Esophagus squamous epithelium (tissue), 5 donors: ENCODE measurements at regions not wholly inside any gene's neighbourhood (a gene's known extent, or its start where the extent isn't known, plus 50 kb on each side); places are given as distances from the start of the nearest gene placed in this dataset.

Experiments
- DNase-seq: peaks from one replicate; lab custom pipeline; 2025; lab: John Stamatoyannopoulos, UW
- H3K27ac ChIP-seq, 4 donors: fragments of 200-600 bp; sonication (generic); one replicate each; pipeline ENCODE4 v1.5.1; 2016 to 2019; ENCODE audit warnings: mild to moderate bottlenecking in 1 of 4
- H3K27me3 ChIP-seq, 4 donors: fragments of 200-600 bp; sonication (generic); 1 replicate in 3 of 4; 2 replicates in 1 of 4; pipeline versions ENCODE4 v1.5.1 to v1.6.0; 2017 to 2021; ENCODE audit warnings: antibody characterized with exemption in 1 of 4
- H3K36me3 ChIP-seq, 3 donors: fragments of 200-600 bp; sonication (generic); one replicate each; pipeline ENCODE4 v1.5.1; 2016 to 2019
- H3K4me1 ChIP-seq, 3 donors: fragments of 200-600 bp; sonication (generic); one replicate each; pipeline ENCODE4 v1.5.1; 2017 to 2019
- H3K4me3 ChIP-seq, 4 donors: fragments of 200-600 bp; sonication (generic); 1 replicate in 3 of 4; 2 replicates in 1 of 4; pipeline ENCODE4 v1.5.1; 2016 to 2019; ENCODE audit warnings: mild to moderate bottlenecking in 2 of 4, moderate library complexity in 1 of 4
- H3K9me3 ChIP-seq, 3 donors: fragments of 200-600 bp; sonication (generic); one replicate each; pipeline ENCODE4 v1.5.1; 2016 to 2019
- CTCF ChIP-seq, 6 experiments: fragments of 450-650 bp in 4 of 6; fragments of 200-600 bp in 2 of 6; sonication (generic) in 2 of 6; IDR thresholded peaks; one replicate each; pipeline ENCODE4 v1.5.1; 2016 to 2019; ENCODE audit warnings: antibody characterized with exemption in 6 of 6, mild to moderate bottlenecking in 4 of 6, moderate library complexity in 4 of 6
- POLR2A ChIP-seq, 4 donors: fragments of 450-650 bp; IDR thresholded peaks; one replicate each; pipeline ENCODE4 v1.6.1; 2017; ENCODE audit warnings: antibody characterized with exemption in 4 of 4, mild to moderate bottlenecking in 4 of 4, moderate library complexity in 3 of 4
- WGBS, 2 donors: methylation state at CpG; one replicate each; pipeline ENCODE4 v1.1.5; 2018; 5-methylcytosine and 5-hydroxymethylcytosine counted together
- intact Hi-C: fragments of 100-400 bp; cut with DNase I; formaldehyde crosslinking; loops from one replicate; pipeline ENCODE4 v1.15.0; 2022
- donor health status: DM: yes; HTN: yes; CAD: no.

- intact Hi-C loops, result no loop called here
- no peaks in the 10 kb centered on the region for H3K9me3 ChIP-seq
- no peak overlapping the region for H3K27ac ChIP-seq
- no peak overlapping the region for H3K4me3 ChIP-seq
- TF ChIP-seq POLR2A (IDR thresholded peaks at IDR 0.05) (no peak), CTCF (IDR thresholded peaks at IDR 0.05) (no peak)
- no peaks in the 10 kb centered on the region for H3K36me3 ChIP-seq
- H3K27me3 ChIP-seq, result peaks cover 0 to 24% (median 0%) of the 10 kb centered on the region in 4 donors
- 63 to 77% methylated on average over 4 of the region's 4 CpGs for WGBS, 2 donors
- no peak for DNase-seq
- H3K4me1 ChIP-seq, result no peaks in the 10 kb centered on the region
These were observed 86.5 kb upstream of the ARL4C start for GRCh38 chr2:234583331-234583730.

DNA sequence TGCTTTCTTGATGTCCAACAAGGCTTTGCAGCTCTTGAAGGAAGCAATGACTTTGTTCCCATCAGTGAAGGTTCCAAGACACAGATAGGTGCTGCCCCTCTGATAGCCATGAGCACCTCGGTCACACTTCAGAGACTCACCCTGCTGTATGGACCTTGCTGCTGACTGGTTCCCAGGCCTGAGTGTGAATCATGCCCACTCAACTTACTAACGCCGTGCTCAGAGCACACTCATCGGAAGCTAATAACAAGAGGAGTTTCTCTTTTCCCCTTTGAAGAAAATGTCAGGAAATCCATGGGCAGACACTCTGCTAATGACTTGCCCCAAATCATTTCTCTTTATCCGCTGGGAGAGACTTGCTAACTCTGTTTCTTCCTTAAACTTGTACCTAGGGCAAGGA lies 83.8 kb upstream of the ARL4C start:
- 71 to 90% methylated on average over 4 to 5 of the region's 5 CpGs for WGBS, 2 donors
- peaks cover 0 to 29% (median 0%) of the 10 kb centered on the region in 4 donors for H3K27me3 ChIP-seq
- no peak overlapping the region for H3K4me3 ChIP-seq
- TF ChIP-seq POLR2A (IDR thresholded peaks at IDR 0.05), result no peak
- no peak for TF ChIP-seq CTCF (IDR thresholded peaks at IDR 0.05)
- intact Hi-C loops, result no loop called here
- H3K27ac ChIP-seq, result no peak overlapping the region
- H3K9me3 ChIP-seq, result no peaks in the 10 kb centered on the region
- DNase-seq, result no peak
- no peaks in the 10 kb centered on the region for H3K36me3 ChIP-seq
- H3K4me1 ChIP-seq, result no peaks in the 10 kb centered on the region

DNA sequence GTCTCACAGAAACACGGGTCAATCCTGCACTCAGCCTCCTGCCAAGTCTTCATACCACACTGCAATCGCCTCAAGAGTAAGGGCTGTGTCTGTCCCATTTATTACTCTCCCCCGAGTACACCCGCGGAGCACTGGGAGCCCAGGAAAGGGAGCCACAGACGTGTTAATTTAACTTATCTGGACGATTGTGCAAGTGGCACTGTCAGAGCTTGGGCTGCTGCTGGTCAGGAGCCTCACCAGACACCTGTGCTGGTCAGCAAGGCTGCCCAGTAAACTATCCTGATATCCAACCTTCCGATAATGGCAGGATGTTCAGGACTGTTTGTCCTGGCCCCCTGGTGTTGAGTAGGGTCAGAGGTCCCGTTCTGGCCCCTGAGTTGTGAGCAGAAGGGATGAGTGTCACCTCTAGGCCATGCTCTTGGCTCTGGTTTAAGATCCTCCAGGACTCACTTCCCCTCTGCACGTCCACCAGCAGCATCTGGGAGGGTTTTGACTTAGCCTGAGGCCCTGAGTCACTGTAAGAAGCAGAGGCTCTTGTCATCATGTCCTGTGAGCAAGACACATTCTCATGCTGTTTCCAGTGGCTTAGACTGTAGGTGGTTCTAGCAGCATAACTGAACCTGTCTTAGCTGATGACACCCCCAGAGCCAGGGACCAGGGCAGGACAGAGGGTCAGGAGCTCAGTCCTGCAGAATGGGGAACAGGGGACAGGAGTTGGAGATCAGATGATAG lies 82.5 kb upstream of the ARL4C start:
- H3K27ac ChIP-seq, result no peak overlapping the region
- H3K36me3 ChIP-seq, result no peaks in the 10 kb centered on the region
- no peaks in the 10 kb centered on the region for H3K9me3 ChIP-seq
- H3K4me1 ChIP-seq, result no peaks in the 10 kb centered on the region
- WGBS, 2 donors, result 79 to 86% methylated on average over 2 to 10 of the region's 10 CpGs
- H3K4me3 ChIP-seq, result no peak overlapping the region
- DNase-seq, result no peak
- no peak for TF ChIP-seq CTCF (IDR thresholded peaks at IDR 0.05)
- no peak for TF ChIP-seq POLR2A (IDR thresholded peaks at IDR 0.05)
- H3K27me3 ChIP-seq, result peaks cover 0 to 29% (median 0%) of the 10 kb centered on the region in 4 donors
- intact Hi-C loops, result no loop called here

DNA sequence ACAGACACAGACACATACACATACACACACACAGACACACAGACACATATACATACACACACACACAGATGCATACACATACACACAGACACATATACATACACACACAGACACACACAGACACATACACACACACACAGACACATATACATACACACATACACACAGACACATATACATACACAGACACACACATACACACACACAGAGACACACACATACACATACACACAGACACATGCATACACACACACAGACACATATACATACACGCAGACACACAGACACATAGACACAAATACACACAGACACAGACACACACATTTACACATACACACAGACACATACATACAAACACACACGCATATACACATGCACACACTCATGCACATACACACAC lies 81.5 kb upstream of the ARL4C start:
- 93 to 100% methylated on average over 2 of the region's 2 CpGs for WGBS, 2 donors
- H3K4me1 ChIP-seq, result no peaks in the 10 kb centered on the region
- H3K27me3 ChIP-seq, result peaks cover 0 to 28% (median 0%) of the 10 kb centered on the region in 4 donors
- no peak overlapping the region for H3K4me3 ChIP-seq
- H3K36me3 ChIP-seq, result no peaks in the 10 kb centered on the region
- intact Hi-C loops, result no loop called here
- DNase-seq, result no peak
- H3K27ac ChIP-seq, result no peak overlapping the region
- no peaks in the 10 kb centered on the region for H3K9me3 ChIP-seq
- TF ChIP-seq POLR2A (IDR thresholded peaks at IDR 0.05), result no peak
- TF ChIP-seq CTCF (IDR thresholded peaks at IDR 0.05), result no peak

- no peak for DNase-seq
- intact Hi-C loops, result no loop called here
- H3K4me3 ChIP-seq, result no peak overlapping the region
- TF ChIP-seq CTCF (IDR thresholded peaks at IDR 0.05) (no peak), POLR2A (IDR thresholded peaks at IDR 0.05) (no peak)
- H3K4me1 ChIP-seq, result no peaks in the 10 kb centered on the region
- no peaks in the 10 kb centered on the region for H3K36me3 ChIP-seq
- no peak overlapping the region for H3K27ac ChIP-seq
- 45 to 52% methylated on average over 5 of the region's 5 CpGs for WGBS, 2 donors
- H3K9me3 ChIP-seq, result no peaks in the 10 kb centered on the region
- peaks cover 0 to 23% (median 0%) of the 10 kb centered on the region in 4 donors for H3K27me3 ChIP-seq
These were observed 80.3 kb upstream of the ARL4C start for GRCh38 chr2:234577191-234577590.
